ENCODE measurements at regions not wholly inside any gene's neighbourhood (a gene's known extent, or its start where the extent isn't known, plus 50 kb on each side); places are given as distances from the start of the nearest gene placed in this dataset.

DNA sequence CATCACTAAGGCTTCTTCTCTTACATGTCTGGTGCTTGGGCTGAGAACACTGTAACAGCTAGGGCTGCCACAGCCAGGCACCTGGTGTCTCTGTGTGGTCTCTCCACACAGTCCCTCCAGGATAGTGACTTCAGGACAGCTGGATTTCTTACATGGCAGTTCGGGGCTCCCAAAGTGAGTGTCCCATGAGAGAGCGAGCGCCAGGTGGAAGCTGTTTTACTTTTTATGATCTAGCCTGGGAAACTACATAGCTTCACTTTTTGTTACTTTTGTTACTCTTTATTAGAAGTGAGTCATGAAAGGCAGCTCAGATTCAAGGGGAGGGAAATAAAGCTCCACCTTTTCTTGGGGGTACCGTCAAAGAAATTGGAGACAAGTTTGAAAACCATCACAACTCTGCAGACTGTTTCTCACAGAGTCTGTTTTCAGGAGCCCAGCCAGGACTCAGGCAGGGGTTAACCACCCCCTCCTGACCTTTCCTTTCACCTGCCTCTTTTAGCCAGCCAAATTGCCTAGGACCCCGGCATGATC lies 373.0 kb downstream of the MID1IP1 start:
- Histone ChIP-seq H3K9me3 (ENCODE audit: insufficient read depth, low read depth, low read length) (no peaks in the 10 kb centered on the region), H3K9ac (ENCODE audit: low read depth, low read length) (no peak overlapping the region), H3K27me3 (ENCODE audit: insufficient read depth, low read length) (no peaks in the 10 kb centered on the region), H3K27ac (ENCODE audit: low read depth, low read length) (no peak overlapping the region), H3K4me3 (ENCODE audit: low read length) (no peak overlapping the region), H3K4me1 (ENCODE audit: insufficient read depth, low read length) (peaks cover 8% of the 10 kb centered on the region), H3K36me3 (ENCODE audit: insufficient read depth, low read length) (no peaks in the 10 kb centered on the region)
- 91% methylated on average over 5 of the region's 5 CpGs for WGBS

DNA sequence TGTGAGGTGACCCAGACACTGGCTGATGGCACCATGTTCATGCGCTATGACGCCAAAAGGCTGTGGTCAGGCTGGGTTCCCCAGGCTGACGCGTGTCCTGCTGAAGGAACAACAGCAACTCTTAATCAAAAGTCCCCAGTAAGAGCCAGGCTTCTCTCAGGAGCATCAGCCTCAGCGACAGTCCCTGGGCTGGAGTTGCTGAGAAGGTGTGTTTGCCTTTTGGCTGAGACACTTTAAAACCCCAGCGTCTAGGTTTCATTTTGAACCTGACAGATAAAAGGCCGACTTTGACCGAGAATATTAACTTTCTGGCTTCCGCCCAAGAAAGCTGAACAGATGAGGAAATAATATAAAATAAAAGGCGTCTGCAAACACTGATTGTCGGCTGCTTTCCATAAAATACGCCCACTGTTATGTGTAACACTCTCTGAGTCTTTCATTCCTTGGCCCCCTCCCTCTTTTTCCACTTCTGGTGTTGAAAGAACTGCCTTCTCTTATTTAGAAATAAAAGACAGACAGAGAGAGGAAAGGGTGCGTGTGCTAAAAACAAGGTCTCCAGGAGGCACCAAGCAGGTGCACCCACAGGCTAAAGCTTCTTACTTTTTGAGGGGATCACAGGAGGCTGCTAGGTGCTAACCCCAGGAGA lies 373.6 kb downstream of the MID1IP1 start:
- Histone ChIP-seq H3K27ac (ENCODE audit: low read depth, low read length) (no peak overlapping the region), H3K4me3 (ENCODE audit: low read length) (no peak overlapping the region), H3K9me3 (ENCODE audit: insufficient read depth, low read depth, low read length) (no peaks in the 10 kb centered on the region), H3K27me3 (ENCODE audit: insufficient read depth, low read length) (no peaks in the 10 kb centered on the region), H3K36me3 (ENCODE audit: insufficient read depth, low read length) (no peaks in the 10 kb centered on the region), H3K9ac (ENCODE audit: low read depth, low read length) (no peak overlapping the region), H3K4me1 (ENCODE audit: insufficient read depth, low read length) (peaks cover 8% of the 10 kb centered on the region)
- WGBS: 88% methylated on average over 11 of the region's 13 CpGs

DNA sequence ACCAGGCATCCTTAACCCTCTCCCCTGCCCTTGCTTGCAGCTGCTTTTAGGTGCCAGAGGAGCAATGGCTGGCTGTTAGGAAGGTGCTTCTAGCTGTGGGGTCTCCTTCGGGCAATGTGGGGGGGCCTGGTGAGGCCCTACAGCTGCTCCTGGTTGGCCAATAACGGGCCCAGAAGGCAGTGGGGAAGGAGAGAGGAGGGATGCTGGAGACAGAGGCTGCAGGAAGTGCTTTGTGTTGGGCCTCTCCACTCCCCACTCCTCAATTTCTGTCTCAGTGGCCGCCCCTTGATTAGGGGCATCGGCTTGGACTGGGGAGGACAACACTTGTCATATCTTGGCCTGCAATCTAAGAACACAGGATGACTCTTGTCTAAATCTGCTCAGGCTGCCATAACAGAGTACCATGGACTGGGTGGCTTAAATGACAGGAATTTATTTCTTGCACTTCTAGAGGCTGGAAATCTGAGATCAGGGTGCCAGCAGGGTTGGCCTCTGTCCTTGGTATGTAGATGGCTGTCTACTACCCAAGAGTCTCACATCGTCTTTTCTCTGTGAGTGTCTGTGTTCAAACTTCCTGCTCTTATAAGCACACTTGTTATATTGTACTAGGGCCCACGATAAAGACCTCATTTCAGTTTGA lies 374.3 kb downstream of the MID1IP1 start:
- no peaks in the 10 kb centered on the region for H3K9me3 ChIP-seq (ENCODE audit: insufficient read depth, low read depth, low read length)
- H3K9ac ChIP-seq (ENCODE audit: low read depth, low read length): no peak overlapping the region
- 80% methylated on average over 5 of the region's 6 CpGs for WGBS
- H3K36me3 ChIP-seq (ENCODE audit: insufficient read depth, low read length): no peaks in the 10 kb centered on the region
- H3K27ac ChIP-seq (ENCODE audit: low read depth, low read length): no peak overlapping the region
- peaks cover 8% of the 10 kb centered on the region for H3K4me1 ChIP-seq (ENCODE audit: insufficient read depth, low read length)
- H3K27me3 ChIP-seq (ENCODE audit: insufficient read depth, low read length): no peaks in the 10 kb centered on the region
- no peak overlapping the region for H3K4me3 ChIP-seq (ENCODE audit: low read length)

DNA sequence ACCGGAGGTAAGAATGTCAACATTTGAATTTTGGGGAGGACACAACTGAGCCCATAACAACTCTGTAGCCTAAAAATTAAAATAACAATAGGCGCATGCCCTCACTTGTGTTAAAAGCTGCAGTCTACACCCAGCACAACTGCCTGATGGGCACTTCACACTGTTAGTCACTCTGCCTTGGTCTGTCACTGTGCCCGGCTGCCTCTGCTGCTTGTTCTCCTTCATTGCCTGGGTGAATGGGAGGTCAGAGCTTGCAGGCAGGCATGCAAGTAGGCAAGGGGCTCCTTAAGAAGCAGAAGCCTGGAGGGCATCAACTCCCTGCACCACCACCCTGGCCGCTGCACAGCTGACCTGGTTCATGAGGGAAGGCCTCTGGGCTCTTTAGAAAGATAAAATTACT lies 374.8 kb downstream of the MID1IP1 start:
- Histone ChIP-seq H3K4me1 (ENCODE audit: insufficient read depth, low read length) (peaks cover 8% of the 10 kb centered on the region), H3K27me3 (ENCODE audit: insufficient read depth, low read length) (no peaks in the 10 kb centered on the region), H3K27ac (ENCODE audit: low read depth, low read length) (no peak overlapping the region), H3K9ac (ENCODE audit: low read depth, low read length) (no peak overlapping the region), H3K9me3 (ENCODE audit: insufficient read depth, low read depth, low read length) (no peaks in the 10 kb centered on the region), H3K4me3 (ENCODE audit: low read length) (no peak overlapping the region), H3K36me3 (ENCODE audit: insufficient read depth, low read length) (no peaks in the 10 kb centered on the region)
- 74% methylated on average over 4 of the region's 4 CpGs for WGBS

DNA sequence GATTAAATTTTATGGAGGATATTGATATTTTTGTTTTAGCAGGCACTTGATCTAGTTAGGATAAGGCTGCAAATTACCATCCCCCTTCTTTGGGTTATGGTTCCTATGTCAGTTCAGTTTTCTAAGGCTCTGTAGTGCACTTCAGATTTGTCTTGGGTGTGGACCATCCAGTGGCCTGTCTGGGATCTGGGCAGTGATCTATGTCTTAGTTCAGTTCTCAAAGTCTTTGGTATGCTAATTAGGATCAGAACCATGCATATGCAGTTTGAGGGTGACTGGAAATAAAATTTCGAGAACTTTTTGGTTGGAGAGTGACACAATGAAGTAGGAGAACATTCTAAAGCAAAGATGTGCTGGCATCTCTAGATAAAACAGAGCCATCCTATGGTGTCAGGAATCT lies 388.2 kb downstream of the MID1IP1 start:
- Histone ChIP-seq H3K4me1 (ENCODE audit: insufficient read depth, low read length) (peaks cover 7% of the 10 kb centered on the region; the same call in 1 of the 2 replicates), H3K27me3 (ENCODE audit: insufficient read depth, low read length) (no peaks in the 10 kb centered on the region), H3K9ac (ENCODE audit: low read depth, low read length) (no peak overlapping the region), H3K9me3 (ENCODE audit: insufficient read depth, low read depth, low read length) (no peaks in the 10 kb centered on the region), H3K27ac (ENCODE audit: low read depth, low read length) (no peak overlapping the region), H3K4me3 (ENCODE audit: low read length) (no peak overlapping the region), H3K36me3 (ENCODE audit: insufficient read depth, low read length) (no peaks in the 10 kb centered on the region)
- 93% methylated on average over 1 of the region's 1 CpG for WGBS

DNA sequence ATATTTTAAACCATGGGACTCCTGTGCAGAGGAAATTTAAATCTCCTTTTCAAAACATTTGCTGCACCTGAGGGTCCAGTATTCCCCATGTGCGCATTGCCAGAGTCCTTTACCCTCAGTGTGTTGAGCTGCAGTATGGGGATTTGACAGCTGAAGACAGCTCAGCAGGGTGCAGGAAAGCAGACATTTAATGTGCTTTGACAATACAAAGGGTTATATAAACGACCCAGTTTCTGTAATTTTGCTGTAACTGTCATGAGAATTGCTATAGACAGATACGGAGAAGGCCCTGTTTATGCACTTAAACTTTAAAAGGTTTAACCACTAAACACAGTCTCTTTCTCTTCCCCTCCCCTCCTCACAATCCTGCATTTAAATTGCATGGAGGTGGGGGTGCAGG lies 393.4 kb downstream of the MID1IP1 start:
- H3K9me3 ChIP-seq (ENCODE audit: insufficient read depth, low read depth, low read length): no peaks in the 10 kb centered on the region
- H3K36me3 ChIP-seq (ENCODE audit: insufficient read depth, low read length): no peaks in the 10 kb centered on the region
- peaks cover 15% of the 10 kb centered on the region for H3K4me1 ChIP-seq (ENCODE audit: insufficient read depth, low read length)
- no peaks in the 10 kb centered on the region for H3K27me3 ChIP-seq (ENCODE audit: insufficient read depth, low read length)
- H3K4me3 ChIP-seq (ENCODE audit: low read length): no peak overlapping the region
- no peak overlapping the region for H3K9ac ChIP-seq (ENCODE audit: low read depth, low read length)
- H3K27ac ChIP-seq (ENCODE audit: low read depth, low read length): no peak overlapping the region
- 45% methylated on average over 2 of the region's 3 CpGs for WGBS

DNA sequence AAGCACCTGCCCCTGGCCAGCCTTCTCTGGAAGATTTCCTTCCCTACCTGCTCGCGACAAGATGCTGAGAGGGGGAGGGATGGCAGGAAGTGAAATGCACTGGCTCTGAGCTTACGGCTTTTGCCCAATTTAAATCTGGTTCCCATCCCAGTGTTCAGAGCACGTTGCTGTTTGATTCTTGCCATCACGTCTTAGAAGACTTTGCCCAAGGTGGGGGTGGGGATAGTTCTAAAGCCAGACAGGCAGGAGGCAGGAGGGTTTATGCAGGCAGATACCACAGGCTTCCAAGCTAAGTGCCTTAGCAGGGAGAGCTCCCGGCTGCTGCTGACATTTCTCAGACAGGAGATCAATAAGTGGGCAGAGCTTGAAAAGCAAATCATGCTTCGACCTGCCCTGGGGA lies 393.9 kb downstream of the MID1IP1 start:
- H3K27ac ChIP-seq (ENCODE audit: low read depth, low read length): no peak overlapping the region
- H3K4me3 ChIP-seq (ENCODE audit: low read length): peak overlapping the region; percentile 19; the same call in 1 of the 2 replicates
- no peaks in the 10 kb centered on the region for H3K27me3 ChIP-seq (ENCODE audit: insufficient read depth, low read length)
- no peak overlapping the region for H3K9ac ChIP-seq (ENCODE audit: low read depth, low read length)
- peaks cover 15% of the 10 kb centered on the region for H3K4me1 ChIP-seq (ENCODE audit: insufficient read depth, low read length)
- H3K9me3 ChIP-seq (ENCODE audit: insufficient read depth, low read depth, low read length): no peaks in the 10 kb centered on the region
- no peaks in the 10 kb centered on the region for H3K36me3 ChIP-seq (ENCODE audit: insufficient read depth, low read length)
- 19% methylated on average over 7 of the region's 7 CpGs for WGBS

DNA sequence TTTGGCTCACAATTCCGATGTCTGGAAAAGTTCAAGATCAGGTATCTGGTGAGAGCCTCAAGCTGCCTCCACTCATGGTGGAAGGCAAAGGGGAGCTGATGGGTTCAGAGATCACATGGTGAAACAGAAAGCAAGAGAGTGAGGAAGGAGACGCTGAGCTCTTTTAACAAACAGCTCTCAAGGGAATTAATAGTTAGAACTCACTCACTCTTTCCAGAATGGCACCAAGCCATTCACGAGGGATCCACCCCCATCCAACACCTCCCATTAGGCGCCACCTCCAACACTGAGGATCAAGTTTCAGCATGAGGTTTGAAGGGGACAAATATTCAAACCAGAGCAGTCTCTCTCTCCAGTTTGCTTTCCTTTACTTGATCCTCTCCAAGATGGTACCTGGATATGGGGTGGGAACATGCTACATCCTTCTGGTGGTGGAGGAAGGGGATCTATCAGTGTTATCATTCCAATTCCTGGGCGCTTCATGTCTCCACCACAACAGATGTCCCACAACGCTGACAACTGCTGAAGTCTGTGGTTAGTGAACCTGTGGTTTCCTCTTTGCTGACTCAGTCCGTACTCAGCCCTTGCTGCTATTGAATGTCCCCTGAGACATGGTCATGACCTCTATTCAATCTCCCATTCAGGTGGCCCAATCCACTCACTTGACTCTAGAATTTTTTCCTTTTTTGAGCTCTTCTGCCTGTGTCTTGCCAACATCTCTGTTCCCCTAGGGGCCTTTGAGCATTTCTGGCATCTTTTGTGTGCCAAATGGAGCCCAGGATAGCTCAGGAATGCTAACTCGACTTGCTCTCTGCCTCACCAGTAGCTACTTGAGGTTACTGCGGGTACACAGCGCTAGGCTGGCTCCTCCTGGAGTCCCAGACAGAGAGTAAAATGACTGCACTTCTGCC lies 395.2 kb downstream of the MID1IP1 start:
- Histone ChIP-seq H3K27me3 (ENCODE audit: insufficient read depth, low read length) (no peaks in the 10 kb centered on the region), H3K36me3 (ENCODE audit: insufficient read depth, low read length) (no peaks in the 10 kb centered on the region), H3K4me3 (ENCODE audit: low read length) (no peak overlapping the region), H3K9ac (ENCODE audit: low read depth, low read length) (no peak overlapping the region), H3K9me3 (ENCODE audit: insufficient read depth, low read depth, low read length) (no peaks in the 10 kb centered on the region), H3K4me1 (ENCODE audit: insufficient read depth, low read length) (peaks cover 15% of the 10 kb centered on the region), H3K27ac (ENCODE audit: low read depth, low read length) (no peak overlapping the region)
- 82% methylated on average over 8 of the region's 10 CpGs for WGBS

DNA sequence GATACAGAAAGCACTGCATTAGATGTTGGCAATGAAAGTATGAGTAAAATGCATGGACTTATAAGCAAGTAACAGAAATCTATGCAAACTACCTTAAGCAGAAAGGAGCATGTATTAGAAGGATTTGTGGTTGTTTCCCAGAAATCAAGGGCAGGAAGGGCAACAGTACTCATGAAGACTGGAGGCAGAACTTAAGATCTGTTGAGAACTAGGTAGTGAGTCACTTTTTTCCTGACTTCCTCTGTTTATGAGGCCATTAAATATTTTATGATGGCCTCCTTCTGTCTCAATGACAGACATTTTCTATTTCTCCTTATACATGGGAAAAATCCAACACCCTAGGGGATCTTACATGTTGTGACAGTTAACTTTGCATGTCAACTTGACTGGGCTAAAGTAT lies 398.2 kb downstream of the MID1IP1 start:
- H3K27me3 ChIP-seq (ENCODE audit: insufficient read depth, low read length): no peaks in the 10 kb centered on the region
- no peak overlapping the region for H3K4me3 ChIP-seq (ENCODE audit: low read length)
- no peaks in the 10 kb centered on the region for H3K36me3 ChIP-seq (ENCODE audit: insufficient read depth, low read length)
- H3K27ac ChIP-seq (ENCODE audit: low read depth, low read length): no peak overlapping the region
- peaks cover 15% of the 10 kb centered on the region for H3K4me1 ChIP-seq (ENCODE audit: insufficient read depth, low read length)
- no peak overlapping the region for H3K9ac ChIP-seq (ENCODE audit: low read depth, low read length)
- H3K9me3 ChIP-seq (ENCODE audit: insufficient read depth, low read depth, low read length): no peaks in the 10 kb centered on the region

DNA sequence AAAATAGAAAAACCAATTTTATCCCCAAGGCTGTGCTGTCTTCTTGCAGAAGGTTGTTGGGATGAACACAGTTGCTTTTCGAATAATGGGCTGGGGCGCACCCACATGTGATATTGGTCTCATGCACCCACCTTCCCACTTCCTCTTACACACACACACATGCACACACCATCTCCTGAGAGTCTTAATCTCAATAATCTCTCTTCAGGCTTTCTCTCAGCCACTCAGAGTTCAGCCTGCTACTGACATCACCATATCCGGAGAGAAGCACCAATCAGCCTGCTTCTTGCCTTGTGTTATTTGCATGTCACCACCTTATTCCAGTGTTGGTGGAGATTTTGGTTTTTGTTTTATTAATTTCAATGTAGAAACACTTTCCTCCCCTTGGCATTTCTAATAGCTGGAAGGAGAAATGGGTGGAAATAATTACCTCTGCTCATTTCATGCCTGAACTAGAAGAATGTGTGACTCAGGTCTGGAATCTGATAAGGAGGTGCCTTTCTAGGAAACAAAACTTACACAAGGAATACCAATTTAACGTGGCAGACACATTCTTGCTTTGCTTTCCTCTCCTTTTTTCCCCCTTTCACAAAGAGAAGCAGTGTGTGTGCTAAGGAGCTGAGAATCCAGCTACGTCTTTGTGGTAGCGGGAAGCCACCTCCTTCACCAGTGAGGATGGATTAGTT lies 400.2 kb downstream of the MID1IP1 start:
- Histone ChIP-seq H3K27ac (ENCODE audit: low read depth, low read length) (no peak overlapping the region), H3K9ac (ENCODE audit: low read depth, low read length) (no peak overlapping the region), H3K9me3 (ENCODE audit: insufficient read depth, low read depth, low read length) (no peaks in the 10 kb centered on the region), H3K27me3 (ENCODE audit: insufficient read depth, low read length) (no peaks in the 10 kb centered on the region), H3K4me1 (ENCODE audit: insufficient read depth, low read length) (peaks cover 5% of the 10 kb centered on the region; the same call in 1 of the 2 replicates), H3K36me3 (ENCODE audit: insufficient read depth, low read length) (no peaks in the 10 kb centered on the region), H3K4me3 (ENCODE audit: low read length) (no peak overlapping the region)
- 100% methylated on average over 3 of the region's 6 CpGs for WGBS

Data from HUES64 (cell line).